A673 (cell line): ENCODE measurements at regions not wholly inside any gene's neighbourhood (a gene's known extent, or its start where the extent isn't known, plus 50 kb on each side); places are given as distances from the start of the nearest gene placed in this dataset.

Experiments
- BruUV-seq: library from RNA; stranded (reverse); fragments of 400-500 nt; replicated peaks from 2 replicates; lab custom pipeline; 2021; lab: Mats Ljungman, UMichigan
- CTCF ChIA-PET: fragments of 300-600 bp; sonication (Branson Sonifier 250); formaldehyde crosslinking; loops from one replicate; lab custom pipeline; 2022; ENCODE audit warnings: antibody characterized with exemption; lab: Charles Lee
- POLR2A ChIA-PET: fragments of 300-600 bp; sonication (Branson Sonifier 250); formaldehyde crosslinking; loops from one replicate; lab custom pipeline; 2022; ENCODE audit warnings: antibody characterized with exemption; ENCODE audit not compliant: low non-redundant PET; lab: Charles Lee
- DNase-seq: peaks from one replicate; pipeline ENCODE4 v3.0.0-alpha.2; 2015; ENCODE audit warnings: low spot score
- H3K27ac ChIP-seq: fragments of 200-600 bp; sonication (generic); 2 replicates; pipeline ENCODE4 v1.5.1; 2016; ENCODE audit warnings: mixed run types, low read depth, mild to moderate bottlenecking, mixed read lengths, antibody characterized with exemption, low read length; ENCODE audit not compliant: poor library complexity, severe bottlenecking
- H3K27me3 ChIP-seq: fragments of 200-600 bp; sonication (generic); replicated peaks from 2 replicates; pipeline ENCODE4 v1.6.1; 2017; ENCODE audit warnings: mixed run types, low read depth, mild to moderate bottlenecking, mixed read lengths, antibody characterized with exemption, low read length; ENCODE audit not compliant: insufficient read depth, poor library complexity
- H3K36me3 ChIP-seq: fragments of 200-600 bp; sonication (generic); 2 replicates; pipeline ENCODE4 v1.6.1; 2016; ENCODE audit warnings: mixed run types, mild to moderate bottlenecking, mixed read lengths, antibody characterized with exemption, low read length; ENCODE audit not compliant: insufficient read depth, poor library complexity, severe bottlenecking
- H3K4me1 ChIP-seq: fragments of 200-600 bp; sonication (generic); 2 replicates; pipeline ENCODE4 v1.6.1; 2017; ENCODE audit warnings: mixed run types, mild to moderate bottlenecking, mixed read lengths, antibody characterized with exemption, low read length; ENCODE audit not compliant: insufficient read depth, poor library complexity, severe bottlenecking
- H3K4me3 ChIP-seq: fragments of 200-600 bp; sonication (generic); 2 replicates; pipeline ENCODE4 v1.5.1; 2016; ENCODE audit warnings: low read depth, mixed run types, mild to moderate bottlenecking, mixed read lengths, low read length; ENCODE audit not compliant: poor library complexity, severe bottlenecking
- H3K9me3 ChIP-seq: fragments of 200-600 bp; sonication (generic); 2 replicates; pipeline ENCODE4 v1.6.1; 2016; ENCODE audit warnings: mixed run types, low read depth, mild to moderate bottlenecking, mixed read lengths, antibody characterized with exemption, low read length; ENCODE audit not compliant: poor library complexity, severe bottlenecking
- EZH2 ChIP-seq: fragments of 200-600 bp; sonication (generic); IDR thresholded peaks from 2 replicates; pipeline ENCODE4 v1.6.1; 2017; ENCODE audit warnings: borderline replicate concordance, low read depth, mild to moderate bottlenecking, mixed read lengths, antibody characterized with exemption, low read length; ENCODE audit not compliant: poor library complexity, severe bottlenecking
- intact Hi-C: fragments of 100-400 bp; cut with micrococcal nuclease; formaldehyde crosslinking; loops from one replicate; pipeline ENCODE4 v1.10.0; 2022; ENCODE audit not compliant: unreplicated experiment
- TF ChIP-seq, protein P1 (sequence below): fragments of 300-800, 200-600 bp; sonication (generic); conservative IDR thresholded peaks from 2 replicates; pipeline ENCODE4 v1.5.1; 2017; ENCODE audit warnings: low read depth, mild to moderate bottlenecking, antibody characterized with exemption, low read length, moderate library complexity, mixed read lengths

DNA sequence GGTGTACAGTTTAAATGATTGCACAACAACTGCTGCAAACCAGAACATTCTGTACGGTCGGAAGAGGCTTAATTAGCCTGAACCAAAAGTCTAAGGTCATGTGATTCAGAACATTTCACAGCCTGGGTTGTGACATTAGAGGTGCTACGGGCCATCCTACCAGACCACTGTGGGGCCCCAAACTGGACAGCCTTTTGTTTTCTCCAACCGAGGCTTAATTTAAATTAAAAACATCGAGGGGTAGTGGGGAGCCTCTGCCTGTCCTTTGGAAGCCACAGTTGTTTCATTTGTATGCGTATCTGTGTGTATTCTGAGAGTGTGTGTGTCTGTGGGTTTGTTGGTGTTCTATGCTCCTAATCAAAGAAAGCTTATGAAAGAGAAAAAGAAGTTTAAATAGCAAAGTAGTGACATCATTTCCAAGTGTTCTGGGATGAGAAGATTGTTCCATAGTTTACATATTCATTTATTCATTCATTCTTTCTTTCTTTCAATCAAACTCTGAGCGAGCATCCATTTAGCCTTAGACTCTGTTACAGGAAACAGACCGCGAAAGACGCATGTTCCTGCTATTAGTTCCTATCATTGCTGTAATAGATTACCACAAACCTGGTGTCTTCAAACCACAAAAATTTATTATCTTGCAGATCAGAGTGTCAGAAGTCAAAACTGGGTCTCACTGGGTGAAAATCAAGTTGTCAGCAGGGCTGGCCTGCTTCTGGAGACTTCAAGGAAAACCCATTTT, 444.8 kb downstream of the FOXO1 start:
- Histone ChIP-seq H3K4me1 (no peaks in the 10 kb centered on the region), H3K4me3 (no peak overlapping the region), H3K27me3 (no peaks in the 10 kb centered on the region), H3K36me3 (no peaks in the 10 kb centered on the region), H3K9me3 (no peaks in the 10 kb centered on the region), H3K27ac (no peak overlapping the region)
- TF ChIP-seq EZH2: no peak
- TF ChIP-seq, protein P1, sequence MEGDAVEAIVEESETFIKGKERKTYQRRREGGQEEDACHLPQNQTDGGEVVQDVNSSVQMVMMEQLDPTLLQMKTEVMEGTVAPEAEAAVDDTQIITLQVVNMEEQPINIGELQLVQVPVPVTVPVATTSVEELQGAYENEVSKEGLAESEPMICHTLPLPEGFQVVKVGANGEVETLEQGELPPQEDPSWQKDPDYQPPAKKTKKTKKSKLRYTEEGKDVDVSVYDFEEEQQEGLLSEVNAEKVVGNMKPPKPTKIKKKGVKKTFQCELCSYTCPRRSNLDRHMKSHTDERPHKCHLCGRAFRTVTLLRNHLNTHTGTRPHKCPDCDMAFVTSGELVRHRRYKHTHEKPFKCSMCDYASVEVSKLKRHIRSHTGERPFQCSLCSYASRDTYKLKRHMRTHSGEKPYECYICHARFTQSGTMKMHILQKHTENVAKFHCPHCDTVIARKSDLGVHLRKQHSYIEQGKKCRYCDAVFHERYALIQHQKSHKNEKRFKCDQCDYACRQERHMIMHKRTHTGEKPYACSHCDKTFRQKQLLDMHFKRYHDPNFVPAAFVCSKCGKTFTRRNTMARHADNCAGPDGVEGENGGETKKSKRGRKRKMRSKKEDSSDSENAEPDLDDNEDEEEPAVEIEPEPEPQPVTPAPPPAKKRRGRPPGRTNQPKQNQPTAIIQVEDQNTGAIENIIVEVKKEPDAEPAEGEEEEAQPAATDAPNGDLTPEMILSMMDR: no peak
- BruUV-seq: no TSS peak
- peak; percentile 18 for DNase-seq
- CTCF ChIA-PET: no interaction called here
- intact Hi-C loops: no loop called here
- POLR2A ChIA-PET: no interaction called here

DNA sequence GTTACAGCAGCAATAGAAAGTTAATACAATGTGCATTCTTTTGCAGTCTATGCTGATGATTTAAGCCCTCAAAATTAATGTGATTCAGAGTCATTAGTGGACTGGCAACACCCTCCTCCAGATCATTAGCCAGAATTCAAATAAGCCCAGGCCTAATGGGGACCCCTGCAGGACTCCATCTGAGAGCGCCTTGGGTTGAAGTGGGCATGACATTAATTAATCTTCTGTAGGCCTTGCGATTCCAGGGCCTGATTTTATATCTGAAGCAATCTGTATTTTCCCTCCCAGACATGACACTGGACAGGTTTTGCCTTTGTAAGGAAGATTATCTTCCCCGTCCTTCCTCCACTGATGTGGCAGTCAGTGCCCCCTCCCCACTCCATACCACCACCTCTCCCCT, 442.9 kb downstream of the FOXO1 start:
- no peaks in the 10 kb centered on the region for H3K9me3 ChIP-seq
- no peak for DNase-seq
- H3K4me1 ChIP-seq: no peaks in the 10 kb centered on the region
- no peak for TF ChIP-seq EZH2
- TF ChIP-seq, protein P1: no peak
- no TSS peak for BruUV-seq
- no peak overlapping the region for H3K4me3 ChIP-seq
- intact Hi-C loops: no loop called here
- CTCF ChIA-PET: no interaction called here
- no peaks in the 10 kb centered on the region for H3K27me3 ChIP-seq
- no peak overlapping the region for H3K27ac ChIP-seq
- no peaks in the 10 kb centered on the region for H3K36me3 ChIP-seq
- POLR2A ChIA-PET: no interaction called here

DNA sequence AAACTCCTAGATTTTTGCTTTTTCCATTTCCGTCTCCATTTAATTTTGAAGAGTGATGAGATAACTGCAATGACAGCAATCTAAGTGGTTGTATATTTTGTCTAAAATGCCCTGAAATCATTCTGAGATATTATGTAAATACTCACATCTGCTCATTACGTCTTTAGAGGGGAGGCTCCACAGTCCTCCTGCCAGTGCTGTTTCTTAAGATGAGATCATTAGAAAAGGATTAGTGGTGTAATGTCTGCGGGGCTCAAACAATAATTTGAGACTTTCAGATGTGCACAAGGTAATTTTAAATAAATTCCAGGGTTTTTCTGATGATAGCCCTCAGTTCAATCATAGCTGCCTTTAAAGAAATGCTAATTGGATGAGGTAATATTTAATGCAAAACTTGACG, 437.9 kb downstream of the FOXO1 start:
- no peaks in the 10 kb centered on the region for H3K4me1 ChIP-seq
- POLR2A ChIA-PET: no interaction called here
- no peak for TF ChIP-seq EZH2
- TF ChIP-seq, protein P1: no peak

More for the DNA sequence above, 437.9 kb downstream of the FOXO1 start:
- H3K27me3 ChIP-seq: no peaks in the 10 kb centered on the region
- intact Hi-C loops: no loop called here
- CTCF ChIA-PET: no interaction called here
- H3K4me3 ChIP-seq: no peak overlapping the region
- no peaks in the 10 kb centered on the region for H3K36me3 ChIP-seq
- no peaks in the 10 kb centered on the region for H3K9me3 ChIP-seq
- H3K27ac ChIP-seq: no peak overlapping the region
- no TSS peak for BruUV-seq
- DNase-seq: peak; percentile 11
